ENCODE measurements at regions not wholly inside any gene's neighbourhood (a gene's known extent, or its start where the extent isn't known, plus 50 kb on each side); places are given as distances from the start of the nearest gene placed in this dataset.
"Not testable (repeated sequence)": the region's sequence is repeated elsewhere in the genome, so short reads cannot be mapped to it uniquely, and the experiment has no call there.

DNA sequence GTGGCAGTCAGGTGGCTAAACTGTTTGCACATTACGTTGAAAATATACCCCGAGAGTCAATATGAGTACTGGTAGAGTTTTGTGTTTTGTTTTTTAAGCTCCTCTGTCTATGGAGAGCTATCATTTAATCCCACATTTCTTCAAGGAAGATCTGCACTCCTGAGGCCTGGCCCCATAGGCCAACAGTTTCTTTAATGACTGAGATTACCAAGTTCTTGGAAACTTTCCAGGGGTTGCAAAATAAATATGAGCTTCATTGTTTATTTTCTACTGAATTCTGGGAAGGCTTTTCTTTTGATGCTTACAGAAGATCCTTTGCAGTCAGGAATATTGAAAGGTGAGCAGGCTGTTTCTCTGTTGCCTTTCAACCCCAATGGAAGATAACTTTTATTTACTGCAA lies 452.0 kb downstream of the JRKL start:
- ATAC-seq (ENCODE audit: low read depth in 2 of 2) (no peak), DNase-seq (no peak)
- Mint-ChIP-seq H3K9me3 (peaks cover 0 to 6% (median 3%) of the 10 kb centered on the region in 7 donors), H3K27me3 (no peaks in the 10 kb centered on the region), H3K4me3 (no peak overlapping the region), H3K27ac (no peak overlapping the region), H3K4me1 (no peaks in the 10 kb centered on the region), H3K36me3 (no peaks in the 10 kb centered on the region)
- Histone ChIP-seq H3K4me1 (ENCODE audit: control insufficient read depth, insufficient read depth, low read length, poor library complexity, severe bottlenecking) (no peaks in the 10 kb centered on the region), H3K27ac (ENCODE audit: insufficient read depth, low read length, poor library complexity, severe bottlenecking) (no peak overlapping the region), H3K27me3 (ENCODE audit: control insufficient read depth, insufficient read depth, low read length) (no peaks in the 10 kb centered on the region), H3K36me3 (ENCODE audit: control insufficient read depth, insufficient read depth, low read length) (no peaks in the 10 kb centered on the region), H3K4me3 (ENCODE audit: low read depth, low read length) (no peak overlapping the region), H3K9me3 (ENCODE audit: control insufficient read depth in 2 of 2, low read length in 2 of 2) (no peaks in the 10 kb centered on the region)

DNA sequence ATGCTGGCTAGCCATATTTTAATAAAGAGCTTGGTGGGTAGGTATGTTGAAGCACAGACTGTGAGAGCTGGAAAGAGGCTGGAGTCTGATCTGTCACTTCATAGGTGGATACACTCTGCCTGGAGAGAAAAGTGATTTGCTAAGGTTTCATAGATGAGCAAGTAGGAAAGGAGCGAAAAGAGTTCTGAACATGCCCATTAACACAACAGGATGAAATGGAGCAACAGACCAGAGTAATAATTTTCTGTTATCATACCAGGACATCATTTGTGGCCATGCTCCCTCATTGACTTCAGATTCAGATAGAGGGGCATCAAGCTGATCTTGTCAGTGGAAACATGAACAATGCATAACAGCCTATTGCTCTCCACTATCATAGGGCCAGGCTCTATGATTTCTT lies 452.9 kb downstream of the JRKL start:
- Mint-ChIP-seq H3K9me3 (peaks cover 2 to 6% (median 3%) of the 10 kb centered on the region in 7 donors), H3K4me1 (no peaks in the 10 kb centered on the region), H3K27ac (no peak overlapping the region), H3K36me3 (no peaks in the 10 kb centered on the region), H3K27me3 (no peaks in the 10 kb centered on the region), H3K4me3 (no peak overlapping the region)
- Histone ChIP-seq H3K36me3 (ENCODE audit: control insufficient read depth, insufficient read depth, low read length) (no peaks in the 10 kb centered on the region), H3K27me3 (ENCODE audit: control insufficient read depth, insufficient read depth, low read length) (no peaks in the 10 kb centered on the region), H3K4me1 (ENCODE audit: control insufficient read depth, insufficient read depth, low read length, poor library complexity, severe bottlenecking) (no peaks in the 10 kb centered on the region), H3K4me3 (ENCODE audit: low read depth, low read length) (no peak overlapping the region), H3K27ac (ENCODE audit: insufficient read depth, low read length, poor library complexity, severe bottlenecking) (no peak overlapping the region), H3K9me3 (ENCODE audit: control insufficient read depth in 2 of 2, low read length in 2 of 2) (no peaks in the 10 kb centered on the region)
- ATAC-seq (ENCODE audit: low read depth in 2 of 2) (no peak), DNase-seq (no peak)

DNA sequence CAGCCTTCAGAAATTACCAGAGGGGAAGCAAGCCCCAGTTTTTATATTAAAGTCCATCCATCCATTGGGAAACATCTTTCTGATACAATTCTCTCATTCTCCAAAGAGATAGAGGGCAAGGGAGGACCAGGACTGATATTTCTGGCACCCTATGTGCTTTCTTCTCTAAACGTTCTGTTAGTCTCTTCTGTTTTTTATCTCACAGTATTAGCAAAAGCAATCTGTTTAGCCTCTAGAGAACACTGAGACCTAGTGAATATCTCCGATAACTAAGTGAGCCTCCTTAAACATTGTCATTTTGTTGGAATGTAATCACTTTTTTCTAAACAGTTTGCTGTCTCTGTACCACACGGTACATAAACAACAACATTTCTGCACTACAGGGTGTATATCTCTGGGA lies 464.6 kb downstream of the JRKL start:
- H3K9me3 ChIP-seq (ENCODE audit: control insufficient read depth in 2 of 2, low read length in 2 of 2) = no peaks in the 10 kb centered on the region
- H3K27me3 ChIP-seq (ENCODE audit: control insufficient read depth, insufficient read depth, low read length) = no peaks in the 10 kb centered on the region
- no peak overlapping the region for H3K4me3 ChIP-seq (ENCODE audit: low read depth, low read length)
- no peak for ATAC-seq (ENCODE audit: low read depth in 2 of 2)
- no peaks in the 10 kb centered on the region for H3K36me3 ChIP-seq (ENCODE audit: control insufficient read depth, insufficient read depth, low read length)
- no peak overlapping the region for H3K27ac ChIP-seq (ENCODE audit: insufficient read depth, low read length, poor library complexity, severe bottlenecking)
- DNase-seq = no peak
- Mint-ChIP-seq H3K4me1 (no peaks in the 10 kb centered on the region), H3K27ac (no peak overlapping the region), H3K27me3 (no peaks in the 10 kb centered on the region), H3K9me3 (peaks cover 0 to 21% (median 3%) of the 10 kb centered on the region in 7 donors), H3K4me3 (no peak overlapping the region), H3K36me3 (no peaks in the 10 kb centered on the region)
- no peaks in the 10 kb centered on the region for H3K4me1 ChIP-seq (ENCODE audit: control insufficient read depth, insufficient read depth, low read length, poor library complexity, severe bottlenecking)

DNA sequence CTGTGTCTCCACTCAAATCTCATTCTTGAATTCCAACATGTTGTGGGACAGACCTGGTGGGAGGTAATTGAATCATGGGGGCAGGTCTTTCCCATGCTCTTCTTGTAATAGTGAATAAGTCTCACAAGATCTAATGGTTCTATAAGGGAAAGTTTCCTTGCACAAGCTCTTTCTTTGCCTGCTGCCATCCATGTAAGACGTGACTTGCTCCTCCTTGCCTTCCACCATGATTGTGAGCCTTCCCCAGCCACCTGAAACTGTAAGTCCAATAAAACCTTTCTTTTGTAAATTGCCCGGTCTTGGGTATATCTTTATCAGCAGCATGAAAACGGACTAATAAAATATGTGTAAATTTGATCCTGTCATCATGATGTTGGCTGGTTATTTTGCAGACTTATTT lies 471.9 kb downstream of the JRKL start:
- not testable (repeated sequence) for H3K4me3 ChIP-seq (ENCODE audit: low read depth, low read length); H3K27ac ChIP-seq (ENCODE audit: insufficient read depth, low read length, poor library complexity, severe bottlenecking); H3K36me3 Mint-ChIP-seq

DNA sequence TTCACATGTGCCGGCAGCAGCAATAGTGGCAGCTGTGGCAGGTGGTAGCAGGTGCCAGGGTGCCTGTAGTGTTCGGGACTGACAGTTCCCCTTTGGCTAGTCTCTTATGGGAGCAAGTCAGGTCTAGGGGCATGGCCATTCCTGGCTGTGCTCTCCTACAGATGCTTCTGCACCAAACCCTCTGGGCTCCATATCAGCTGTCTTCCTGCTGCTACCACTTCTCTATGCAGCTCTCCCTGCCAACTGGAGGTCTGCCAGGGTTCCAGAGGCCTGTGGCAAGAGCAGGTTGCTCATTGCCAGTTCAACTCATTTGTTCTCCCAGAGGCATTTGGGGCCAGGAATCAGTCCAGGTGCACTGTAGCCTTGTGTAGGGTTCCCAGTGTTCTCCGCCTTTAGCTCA lies 473.7 kb downstream of the JRKL start:
- no peak for DNase-seq
- Mint-ChIP-seq H3K27me3 (no peaks in the 10 kb centered on the region), H3K27ac (no peak overlapping the region), H3K9me3 (peaks cover 1 to 19% (median 7%) of the 10 kb centered on the region in 7 donors), H3K4me3 (no peak overlapping the region), H3K4me1 (no peaks in the 10 kb centered on the region), H3K36me3 (no peaks in the 10 kb centered on the region)
- ATAC-seq (ENCODE audit: low read depth in 2 of 2) = no peak
- no peak overlapping the region for H3K27ac ChIP-seq (ENCODE audit: insufficient read depth, low read length, poor library complexity, severe bottlenecking)
- H3K27me3 ChIP-seq (ENCODE audit: control insufficient read depth, insufficient read depth, low read length) = no peaks in the 10 kb centered on the region
- H3K4me1 ChIP-seq (ENCODE audit: control insufficient read depth, insufficient read depth, low read length, poor library complexity, severe bottlenecking) = no peaks in the 10 kb centered on the region
- peaks cover 0 to 5% of the 10 kb centered on the region in 2 experiments for H3K9me3 ChIP-seq (ENCODE audit: control insufficient read depth in 2 of 2, low read length in 2 of 2)
- H3K36me3 ChIP-seq (ENCODE audit: control insufficient read depth, insufficient read depth, low read length) = no peaks in the 10 kb centered on the region
- H3K4me3 ChIP-seq (ENCODE audit: low read depth, low read length) = no peak overlapping the region

More for the DNA sequence above, 471.9 kb downstream of the JRKL start:
- not testable (repeated sequence) for H3K27me3 Mint-ChIP-seq; ATAC-seq (ENCODE audit: low read depth in 2 of 2); H3K4me1 ChIP-seq (ENCODE audit: control insufficient read depth, insufficient read depth, low read length, poor library complexity, severe bottlenecking); H3K4me1 Mint-ChIP-seq; H3K27me3 ChIP-seq (ENCODE audit: control insufficient read depth, insufficient read depth, low read length); H3K4me3 Mint-ChIP-seq; H3K36me3 ChIP-seq (ENCODE audit: control insufficient read depth, insufficient read depth, low read length); DNase-seq; H3K27ac Mint-ChIP-seq; H3K9me3 ChIP-seq (ENCODE audit: control insufficient read depth in 2 of 2, low read length in 2 of 2)
- peaks cover 3 to 19% (median 9%) of the 10 kb centered on the region in 7 donors for H3K9me3 Mint-ChIP-seq

DNA sequence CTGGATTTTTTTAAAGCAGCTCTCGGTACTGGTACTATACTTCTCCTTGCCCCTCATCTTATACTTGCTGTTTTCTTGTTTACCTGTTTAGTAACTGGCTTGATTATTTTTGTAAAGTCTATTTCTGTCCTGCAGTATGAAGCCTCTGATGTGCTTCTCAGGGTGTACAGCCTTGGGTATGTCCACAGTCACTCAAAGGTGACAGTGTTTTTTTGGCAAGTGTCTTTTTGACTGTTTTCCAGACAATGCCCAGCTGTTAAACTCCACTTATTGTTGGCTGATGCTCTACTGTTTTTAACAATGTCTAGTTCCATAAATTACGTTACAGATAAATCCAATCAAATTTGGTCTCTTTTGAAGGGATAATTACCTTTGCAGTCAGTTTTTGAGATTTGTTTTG lies 475.2 kb downstream of the JRKL start:
- Mint-ChIP-seq H3K27me3 (no peaks in the 10 kb centered on the region), H3K36me3 (no peaks in the 10 kb centered on the region), H3K4me3 (no peak overlapping the region), H3K27ac (peak overlapping the region in 1 of 3 donors; percentile 93), H3K4me1 (no peaks in the 10 kb centered on the region), H3K9me3 (peaks cover 1 to 25% (median 7%) of the 10 kb centered on the region in 7 donors)
- H3K4me3 ChIP-seq (ENCODE audit: low read depth, low read length) = no peak overlapping the region
- H3K27me3 ChIP-seq (ENCODE audit: control insufficient read depth, insufficient read depth, low read length) = no peaks in the 10 kb centered on the region
- H3K9me3 ChIP-seq (ENCODE audit: control insufficient read depth in 2 of 2, low read length in 2 of 2) = peaks cover 0 to 5% of the 10 kb centered on the region in 2 experiments
- DNase-seq (no peak), ATAC-seq (ENCODE audit: low read depth in 2 of 2) (no peak)
- no peak overlapping the region for H3K27ac ChIP-seq (ENCODE audit: insufficient read depth, low read length, poor library complexity, severe bottlenecking)
- no peaks in the 10 kb centered on the region for H3K4me1 ChIP-seq (ENCODE audit: control insufficient read depth, insufficient read depth, low read length, poor library complexity, severe bottlenecking)
- no peaks in the 10 kb centered on the region for H3K36me3 ChIP-seq (ENCODE audit: control insufficient read depth, insufficient read depth, low read length)

DNA sequence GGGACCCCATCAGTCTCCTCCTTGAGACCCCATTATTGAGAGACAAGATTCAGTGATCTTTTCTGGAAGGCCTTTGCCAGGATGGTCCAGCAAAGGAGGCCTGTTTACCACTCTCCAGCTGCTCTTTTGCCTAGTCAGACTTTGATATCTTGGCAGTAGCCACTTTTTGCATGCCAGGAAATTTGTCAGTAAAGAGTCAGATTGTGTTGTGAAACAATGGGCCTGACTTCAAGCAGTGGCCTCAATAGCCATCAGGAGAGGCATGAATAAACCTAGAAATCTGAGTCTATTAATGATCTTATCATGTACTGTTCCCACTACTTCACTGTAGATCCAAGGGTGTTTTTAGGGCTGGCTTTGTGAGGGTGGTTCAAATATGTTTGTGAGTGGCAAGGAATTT lies 479.4 kb downstream of the JRKL start:
- H3K4me3 Mint-ChIP-seq = no peak overlapping the region
- DNase-seq (no peak), ATAC-seq (ENCODE audit: low read depth in 2 of 2) (no peak)
- no peaks in the 10 kb centered on the region for H3K4me1 Mint-ChIP-seq
- no peaks in the 10 kb centered on the region for H3K36me3 Mint-ChIP-seq
- Histone ChIP-seq H3K4me1 (ENCODE audit: control insufficient read depth, insufficient read depth, low read length, poor library complexity, severe bottlenecking) (no peaks in the 10 kb centered on the region), H3K36me3 (ENCODE audit: control insufficient read depth, insufficient read depth, low read length) (no peaks in the 10 kb centered on the region), H3K27me3 (ENCODE audit: control insufficient read depth, insufficient read depth, low read length) (no peaks in the 10 kb centered on the region), H3K4me3 (ENCODE audit: low read depth, low read length) (no peak overlapping the region), H3K9me3 (ENCODE audit: control insufficient read depth in 2 of 2, low read length in 2 of 2) (peaks cover 0 to 5% of the 10 kb centered on the region in 2 experiments), H3K27ac (ENCODE audit: insufficient read depth, low read length, poor library complexity, severe bottlenecking) (no peak overlapping the region)
- no peak overlapping the region for H3K27ac Mint-ChIP-seq
- H3K9me3 Mint-ChIP-seq = peaks cover 0 to 17% (median 2%) of the 10 kb centered on the region in 7 donors
- H3K27me3 Mint-ChIP-seq = no peaks in the 10 kb centered on the region

DNA sequence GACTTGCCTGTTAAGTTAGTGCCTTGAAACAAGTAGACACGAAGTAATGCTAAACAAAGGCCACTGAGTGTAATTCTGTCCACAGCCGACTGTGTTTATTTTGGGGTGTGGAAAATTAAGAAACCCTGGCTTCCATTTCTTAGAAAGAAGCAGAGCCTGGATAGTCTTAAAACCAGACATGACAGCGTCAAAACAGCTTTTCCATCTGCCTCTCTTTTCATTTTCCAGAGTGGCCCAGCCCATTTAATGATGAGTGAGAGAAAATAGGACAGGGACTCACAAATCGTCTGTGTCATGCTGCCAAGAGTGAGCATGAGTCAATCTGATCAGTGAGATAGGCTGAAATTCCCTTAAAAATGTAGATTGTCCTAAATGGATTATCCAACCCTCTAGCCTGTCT lies 485.9 kb downstream of the JRKL start:
- no peak for ATAC-seq (ENCODE audit: low read depth in 2 of 2)

More for the DNA sequence above, 485.9 kb downstream of the JRKL start:
- H3K4me3 ChIP-seq (ENCODE audit: low read depth, low read length) = no peak overlapping the region
- H3K4me1 Mint-ChIP-seq = no peaks in the 10 kb centered on the region
- no peaks in the 10 kb centered on the region for H3K27me3 ChIP-seq (ENCODE audit: control insufficient read depth, insufficient read depth, low read length)
- H3K4me1 ChIP-seq (ENCODE audit: control insufficient read depth, insufficient read depth, low read length, poor library complexity, severe bottlenecking) = no peaks in the 10 kb centered on the region
- H3K36me3 Mint-ChIP-seq = no peaks in the 10 kb centered on the region
- no peak overlapping the region for H3K4me3 Mint-ChIP-seq
- no peak overlapping the region for H3K27ac ChIP-seq (ENCODE audit: insufficient read depth, low read length, poor library complexity, severe bottlenecking)
- H3K9me3 Mint-ChIP-seq = peaks cover 0 to 6% (median 0%) of the 10 kb centered on the region in 7 donors
- H3K27ac Mint-ChIP-seq = no peak overlapping the region
- no peaks in the 10 kb centered on the region for H3K9me3 ChIP-seq (ENCODE audit: control insufficient read depth in 2 of 2, low read length in 2 of 2)
- no peaks in the 10 kb centered on the region for H3K36me3 ChIP-seq (ENCODE audit: control insufficient read depth, insufficient read depth, low read length)
- no peak for DNase-seq
- no peaks in the 10 kb centered on the region for H3K27me3 Mint-ChIP-seq
